HepG2 (cell line): ENCODE measurements at regions not wholly inside any gene's neighbourhood (a gene's known extent, or its start where the extent isn't known, plus 50 kb on each side); places are given as distances from the start of the nearest gene placed in this dataset.

Experiments
- ATAC-seq: fragments of 200-7000 bp; cut with Tn5 transposase; 3 replicates; pipeline ENCODE4 v1.9.1; 2020; ENCODE audit warnings: mild to moderate bottlenecking, moderate library complexity
- BruUV-seq: library from RNA; stranded (reverse); fragments of 400-500 nt; replicated peaks from 2 replicates; lab custom pipeline; 2021; lab: Mats Ljungman, UMichigan
- CTCF ChIA-PET: fragments of 300-600 bp; formaldehyde crosslinking; extraction: SDS; loops from one replicate; lab custom pipeline; 2021; ENCODE audit warnings: low total read pairs, inconsistent platforms, low intra/inter-chr PET ratio; lab: Yijun Ruan, JAX
- POLR2A ChIA-PET: fragments of 350-600 bp; sonication (Branson Sonifier 250); formaldehyde crosslinking; loops from one replicate; lab custom pipeline; 2020; ENCODE audit warnings: antibody characterized with exemption, inconsistent platforms; lab: Yijun Ruan, JAX
- DNase-seq: peaks from one replicate; pipeline ENCODE4 v3.0.0-alpha.2; 2015; ENCODE audit warnings: low spot score
- FAIRE-seq: peaks from 3 replicates; lab custom pipeline; 2011; peaks lifted over from hg19 to GRCh38; lab: Jason Lieb, UNC
- H2AFZ ChIP-seq: one replicate; pipeline ENCODE4 v1.6.1; 2011; ENCODE audit warnings: low read length, inconsistent platforms
- H3K27ac ChIP-seq: fragments of 300-600 bp; 3 replicates; pipeline ENCODE4 v1.8.0; 2011; ENCODE audit warnings: mixed run types, mild to moderate bottlenecking, mixed read lengths, low read length, inconsistent platforms; ENCODE audit not compliant: insufficient read depth; ENCODE audit errors: extremely low read length
- H3K27me3 ChIP-seq, 2 experiments: fragments of 200-600 bp in 1 of 2; 2 replicates in 1 of 2; 3 replicates in 1 of 2; pipeline versions ENCODE4 v1.6.0 to v1.8.0; 2011; ENCODE audit warnings: low read length in 2 of 2, mild to moderate bottlenecking in 2 of 2, moderate library complexity in 2 of 2, inconsistent platforms in 1 of 2; ENCODE audit not compliant: insufficient read depth in 2 of 2, control insufficient read depth in 1 of 2
- H3K36me3 ChIP-seq, 2 experiments: fragments of 200-600 bp in 1 of 2; replicated peaks in 1 of 2; 2 replicates in 1 of 2; 3 replicates in 1 of 2; pipeline versions ENCODE4 v1.5.1 to v1.8.0; 2011; ENCODE audit warnings: low read length in 2 of 2, inconsistent platforms in 1 of 2; ENCODE audit not compliant: insufficient read depth in 2 of 2, control insufficient read depth in 1 of 2
- H3K4me1 ChIP-seq: 2 replicates; pipeline ENCODE4 v1.5.1; 2012; ENCODE audit warnings: low read length, inconsistent platforms; ENCODE audit not compliant: insufficient read depth
- H3K4me2 ChIP-seq: 2 replicates; pipeline ENCODE4 v1.6.0; 2011; ENCODE audit warnings: low read depth, low read length, inconsistent platforms
- H3K4me3 ChIP-seq, 3 experiments: fragments of 200-600 bp in 1 of 3; sonication (generic), shearing (Covaris generic) in 1 of 3; replicated peaks in 1 of 3; 2 replicates each; pipeline ENCODE4 v1.5.1; 2011 to 2016; ENCODE audit warnings: low read length in 3 of 3, inconsistent platforms in 2 of 3, low read depth in 2 of 3, mild to moderate bottlenecking in 2 of 3, control low read depth in 1 of 3, mixed read lengths in 1 of 3; ENCODE audit not compliant: insufficient read depth in 1 of 3
- H3K79me2 ChIP-seq: one replicate; pipeline ENCODE4 v1.6.1; 2011; ENCODE audit warnings: low read length, inconsistent platforms; ENCODE audit not compliant: insufficient read depth
- H3K9ac ChIP-seq: 2 replicates; pipeline ENCODE4 v1.6.0; 2011; ENCODE audit warnings: mild to moderate bottlenecking, low read depth, low read length, inconsistent platforms; ENCODE audit not compliant: insufficient read depth
- H3K9me3 ChIP-seq: 2 replicates; pipeline ENCODE4 v1.5.1; 2012; ENCODE audit warnings: mild to moderate bottlenecking, low read length
- H4K20me1 ChIP-seq: 2 replicates; pipeline ENCODE4 v1.6.0; 2011; ENCODE audit warnings: inconsistent platforms, mild to moderate bottlenecking, low read length, moderate library complexity; ENCODE audit not compliant: insufficient read depth
- CHD2 ChIP-seq: IDR thresholded peaks from 2 replicates; pipeline ENCODE4 v1.6.1; 2011; ENCODE audit warnings: low read depth, low read length, improper control_type of control experiment
- KAT8 ChIP-seq: IDR thresholded peaks from 2 replicates; pipeline ENCODE4 v1.6.1; 2016; ENCODE audit warnings: missing genetic modification reagents, missing compliant biosample characterization
- PPARG ChIP-seq: conservative IDR thresholded peaks from 2 replicates; pipeline ENCODE4 v1.6.1; 2016; ENCODE audit warnings: missing biosample characterization, missing genetic modification reagents
- REL ChIP-seq: sonication (generic); formaldehyde crosslinking; conservative IDR thresholded peaks from 2 replicates; pipeline ENCODE4 v1.8.0; 2022; ENCODE audit warnings: mild to moderate bottlenecking, missing genetic modification reagents, moderate library complexity
- ZKSCAN5 ChIP-seq: sonication (generic); formaldehyde crosslinking; IDR thresholded peaks from 2 replicates; pipeline ENCODE4 v1.5.1; 2020; ENCODE audit warnings: mild to moderate bottlenecking, missing genetic modification reagents
- ZMYM2 ChIP-seq: sonication (generic); formaldehyde crosslinking; IDR thresholded peaks from 2 replicates; pipeline ENCODE4 v1.8.0; 2022; ENCODE audit warnings: mild to moderate bottlenecking, missing genetic modification reagents
- ZNF20 ChIP-seq: sonication (generic); formaldehyde crosslinking; IDR thresholded peaks from 2 replicates; pipeline ENCODE4 v1.4.0; 2020; ENCODE audit warnings: mild to moderate bottlenecking, moderate library complexity, missing genetic modification reagents
- ZNF598 ChIP-seq: sonication (generic); formaldehyde crosslinking; IDR thresholded peaks from 2 replicates; pipeline ENCODE4 v1.5.1; 2020; ENCODE audit warnings: mild to moderate bottlenecking, missing genetic modification reagents, borderline replicate concordance
- ZNF615 ChIP-seq: sonication (generic); formaldehyde crosslinking; IDR thresholded peaks from 2 replicates; pipeline ENCODE4 v1.5.0; 2020; ENCODE audit warnings: mild to moderate bottlenecking, missing genetic modification reagents, borderline replicate concordance
- WGBS: methylation state at CpG from one replicate; pipeline ENCODE4 v1.1.6; 2017; ENCODE audit warnings: low lambda C conversion rate; 5-methylcytosine and 5-hydroxymethylcytosine counted together
- in situ Hi-C: cut with HindIII; loops from 2 replicates; pipeline ENCODE4 v1.10.0; 2017; ENCODE audit warnings: low pct_unique_long_range_greater_than_20kb; ENCODE audit not compliant: extremely low pct_ligation_motif_present
- intact Hi-C: fragments of 100-400 bp; cut with micrococcal nuclease; formaldehyde crosslinking; loops from one replicate; pipeline ENCODE4 v1.10.0; 2022; ENCODE audit not compliant: unreplicated experiment
- TF ChIP-seq, protein P1 (sequence below): sonication (generic); formaldehyde crosslinking; IDR thresholded peaks from 2 replicates; pipeline ENCODE4 v1.4.0; 2020; ENCODE audit warnings: mild to moderate bottlenecking, missing genetic modification reagents
- TF ChIP-seq, protein P2 (sequence below): sonication (generic); formaldehyde crosslinking; IDR thresholded peaks from 2 replicates; pipeline ENCODE4 v1.8.0; 2022; ENCODE audit warnings: mild to moderate bottlenecking, missing genetic modification reagents, borderline replicate concordance
- TF ChIP-seq, protein P3 (sequence below): sonication (generic); formaldehyde crosslinking; IDR thresholded peaks from 2 replicates; pipeline ENCODE4 v1.5.1; 2020; ENCODE audit warnings: missing genetic modification reagents, mild to moderate bottlenecking, borderline replicate concordance
- TF ChIP-seq, protein P4 (sequence below): sonication (generic); formaldehyde crosslinking; IDR thresholded peaks from 2 replicates; pipeline ENCODE4 v1.8.0; 2022; ENCODE audit warnings: missing genetic modification reagents, mild to moderate bottlenecking, inconsistent platforms, borderline replicate concordance
- TF ChIP-seq, protein P5 (sequence below): sonication (generic); formaldehyde crosslinking; IDR thresholded peaks from 2 replicates; pipeline ENCODE4 v1.4.0; 2020; ENCODE audit warnings: low read depth, mild to moderate bottlenecking, missing genetic modification reagents

DNA sequence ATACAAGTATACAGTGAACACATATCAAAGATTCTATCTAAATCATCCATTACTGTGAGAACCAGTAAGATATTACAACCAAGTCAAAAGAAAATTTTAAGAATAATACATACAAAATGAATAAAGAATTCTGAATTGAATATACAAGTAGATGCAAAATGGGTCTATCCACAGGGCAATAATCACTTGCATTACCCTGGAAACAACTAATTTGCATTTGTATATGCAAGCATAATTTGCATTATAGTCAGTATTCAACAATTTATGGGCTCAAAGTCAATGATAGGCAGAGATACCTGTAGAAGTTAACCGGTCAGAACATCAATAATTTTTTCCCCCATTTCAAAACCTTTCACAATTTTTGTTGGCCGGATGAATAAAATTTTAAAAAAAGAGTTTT is 512.2 kb upstream of the ALCAM start (continued):
- TF ChIP-seq CHD2 (no peak), ZKSCAN5 (CRISPR knock-in tag) (no peak), KAT8 (CRISPR knock-in tag) (no peak), PPARG (CRISPR knock-in tag) (no peak)

DNA sequence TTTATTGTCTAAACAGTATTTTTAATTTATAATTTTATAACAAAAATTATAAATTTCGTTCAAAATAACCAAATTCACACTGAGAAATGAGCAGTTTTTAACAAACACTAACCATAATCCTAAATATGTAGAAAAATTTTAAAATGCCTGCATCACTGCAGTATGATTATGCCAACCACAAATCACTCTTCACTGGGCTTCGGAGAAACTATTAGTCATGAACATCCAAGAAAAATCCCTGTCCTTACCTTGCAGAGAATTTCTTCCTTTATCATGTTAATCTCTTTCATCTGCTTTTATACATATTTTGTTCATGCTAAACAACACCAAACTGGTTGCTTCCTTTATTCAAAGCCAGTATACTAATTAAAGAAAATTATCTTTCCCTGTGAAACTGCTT is 511.0 kb upstream of the ALCAM start:
- DNase-seq (no peak), FAIRE-seq (no peak), ATAC-seq (no peak)
- H3K4me1 ChIP-seq = no peaks in the 10 kb centered on the region
- no TSS peak for BruUV-seq
- ChIA-PET POLR2A (no interaction called here), CTCF (no interaction called here)
- no peaks in the 10 kb centered on the region for H3K79me2 ChIP-seq
- intact Hi-C loops = no loop called here
- no peaks in the 10 kb centered on the region for H3K9me3 ChIP-seq
- no peaks in the 10 kb centered on the region for H3K27me3 ChIP-seq
- no peak overlapping the region for H3K4me3 ChIP-seq
- no peak overlapping the region for H3K27ac ChIP-seq
- no peaks in the 10 kb centered on the region for H3K36me3 ChIP-seq
- in situ Hi-C loops = no loop called here
- no peak overlapping the region for H2AFZ ChIP-seq
- no peak overlapping the region for H3K9ac ChIP-seq
- H3K4me2 ChIP-seq = no peak overlapping the region
- 0% methylated on average over 2 of the region's 2 CpGs for WGBS
- no peaks in the 10 kb centered on the region for H4K20me1 ChIP-seq
- TF ChIP-seq, protein P1, sequence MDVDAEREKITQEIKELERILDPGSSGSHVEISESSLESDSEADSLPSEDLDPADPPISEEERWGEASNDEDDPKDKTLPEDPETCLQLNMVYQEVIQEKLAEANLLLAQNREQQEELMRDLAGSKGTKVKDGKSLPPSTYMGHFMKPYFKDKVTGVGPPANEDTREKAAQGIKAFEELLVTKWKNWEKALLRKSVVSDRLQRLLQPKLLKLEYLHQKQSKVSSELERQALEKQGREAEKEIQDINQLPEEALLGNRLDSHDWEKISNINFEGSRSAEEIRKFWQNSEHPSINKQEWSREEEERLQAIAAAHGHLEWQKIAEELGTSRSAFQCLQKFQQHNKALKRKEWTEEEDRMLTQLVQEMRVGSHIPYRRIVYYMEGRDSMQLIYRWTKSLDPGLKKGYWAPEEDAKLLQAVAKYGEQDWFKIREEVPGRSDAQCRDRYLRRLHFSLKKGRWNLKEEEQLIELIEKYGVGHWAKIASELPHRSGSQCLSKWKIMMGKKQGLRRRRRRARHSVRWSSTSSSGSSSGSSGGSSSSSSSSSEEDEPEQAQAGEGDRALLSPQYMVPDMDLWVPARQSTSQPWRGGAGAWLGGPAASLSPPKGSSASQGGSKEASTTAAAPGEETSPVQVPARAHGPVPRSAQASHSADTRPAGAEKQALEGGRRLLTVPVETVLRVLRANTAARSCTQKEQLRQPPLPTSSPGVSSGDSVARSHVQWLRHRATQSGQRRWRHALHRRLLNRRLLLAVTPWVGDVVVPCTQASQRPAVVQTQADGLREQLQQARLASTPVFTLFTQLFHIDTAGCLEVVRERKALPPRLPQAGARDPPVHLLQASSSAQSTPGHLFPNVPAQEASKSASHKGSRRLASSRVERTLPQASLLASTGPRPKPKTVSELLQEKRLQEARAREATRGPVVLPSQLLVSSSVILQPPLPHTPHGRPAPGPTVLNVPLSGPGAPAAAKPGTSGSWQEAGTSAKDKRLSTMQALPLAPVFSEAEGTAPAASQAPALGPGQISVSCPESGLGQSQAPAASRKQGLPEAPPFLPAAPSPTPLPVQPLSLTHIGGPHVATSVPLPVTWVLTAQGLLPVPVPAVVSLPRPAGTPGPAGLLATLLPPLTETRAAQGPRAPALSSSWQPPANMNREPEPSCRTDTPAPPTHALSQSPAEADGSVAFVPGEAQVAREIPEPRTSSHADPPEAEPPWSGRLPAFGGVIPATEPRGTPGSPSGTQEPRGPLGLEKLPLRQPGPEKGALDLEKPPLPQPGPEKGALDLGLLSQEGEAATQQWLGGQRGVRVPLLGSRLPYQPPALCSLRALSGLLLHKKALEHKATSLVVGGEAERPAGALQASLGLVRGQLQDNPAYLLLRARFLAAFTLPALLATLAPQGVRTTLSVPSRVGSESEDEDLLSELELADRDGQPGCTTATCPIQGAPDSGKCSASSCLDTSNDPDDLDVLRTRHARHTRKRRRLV (CRISPR knock-in tag) = no peak
- TF ChIP-seq, protein P2, sequence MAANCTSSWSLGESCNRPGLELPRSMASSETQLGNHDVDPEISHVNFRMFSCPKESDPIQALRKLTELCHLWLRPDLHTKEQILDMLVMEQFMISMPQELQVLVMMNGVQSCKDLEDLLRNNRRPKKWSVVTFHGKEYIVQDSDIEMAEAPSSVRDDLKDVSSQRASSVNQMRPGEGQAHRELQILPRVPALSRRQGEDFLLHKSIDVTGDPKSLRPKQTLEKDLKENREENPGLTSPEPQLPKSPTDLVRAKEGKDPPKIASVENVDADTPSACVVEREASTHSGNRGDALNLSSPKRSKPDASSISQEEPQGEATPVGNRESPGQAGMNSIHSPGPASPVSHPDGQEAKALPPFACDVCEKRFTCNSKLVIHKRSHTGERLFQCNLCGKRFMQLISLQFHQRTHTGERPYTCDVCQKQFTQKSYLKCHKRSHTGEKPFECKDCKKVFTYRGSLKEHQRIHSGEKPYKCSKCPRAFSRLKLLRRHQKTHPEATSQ (CRISPR knock-in tag) = no peak
- TF ChIP-seq ZNF615 (CRISPR knock-in tag) (no peak), ZNF598 (CRISPR knock-in tag) (no peak), ZNF20 (no peak), ZMYM2 (CRISPR knock-in tag) (no peak), REL (no peak)
- TF ChIP-seq, protein P3, sequence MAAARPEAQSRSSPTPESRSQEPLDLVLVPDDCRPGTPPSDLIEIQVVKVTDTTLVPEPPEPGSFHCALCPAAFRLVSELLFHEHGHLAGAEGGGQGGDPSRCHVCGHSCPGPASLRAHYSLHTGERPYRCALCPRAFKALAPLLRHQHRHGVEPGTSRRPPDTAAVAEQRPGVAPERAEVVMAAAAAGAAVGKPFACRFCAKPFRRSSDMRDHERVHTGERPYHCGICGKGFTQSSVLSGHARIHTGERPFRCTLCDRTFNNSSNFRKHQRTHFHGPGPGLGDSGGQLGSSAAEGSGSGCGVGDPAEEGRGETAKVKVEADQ = no peak
- TF ChIP-seq, protein P4, sequence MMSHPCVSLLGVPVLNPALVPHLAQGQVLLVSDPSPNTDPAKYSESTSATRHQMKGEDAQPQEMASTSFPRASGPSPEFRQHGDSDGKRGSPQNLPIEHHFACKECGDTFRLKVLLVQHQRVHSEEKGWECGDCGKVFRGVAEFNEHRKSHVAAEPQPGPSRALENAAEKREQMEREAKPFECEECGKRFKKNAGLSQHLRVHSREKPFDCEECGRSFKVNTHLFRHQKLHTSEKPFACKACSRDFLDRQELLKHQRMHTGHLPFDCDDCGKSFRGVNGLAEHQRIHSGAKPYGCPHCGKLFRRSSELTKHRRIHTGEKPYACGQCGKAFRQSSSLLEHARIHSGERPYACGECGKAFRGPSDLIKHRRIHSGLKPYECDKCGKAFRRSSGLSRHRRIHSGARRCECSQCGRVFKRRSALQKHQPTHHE (CRISPR knock-in tag) = no peak
- TF ChIP-seq, protein P5, sequence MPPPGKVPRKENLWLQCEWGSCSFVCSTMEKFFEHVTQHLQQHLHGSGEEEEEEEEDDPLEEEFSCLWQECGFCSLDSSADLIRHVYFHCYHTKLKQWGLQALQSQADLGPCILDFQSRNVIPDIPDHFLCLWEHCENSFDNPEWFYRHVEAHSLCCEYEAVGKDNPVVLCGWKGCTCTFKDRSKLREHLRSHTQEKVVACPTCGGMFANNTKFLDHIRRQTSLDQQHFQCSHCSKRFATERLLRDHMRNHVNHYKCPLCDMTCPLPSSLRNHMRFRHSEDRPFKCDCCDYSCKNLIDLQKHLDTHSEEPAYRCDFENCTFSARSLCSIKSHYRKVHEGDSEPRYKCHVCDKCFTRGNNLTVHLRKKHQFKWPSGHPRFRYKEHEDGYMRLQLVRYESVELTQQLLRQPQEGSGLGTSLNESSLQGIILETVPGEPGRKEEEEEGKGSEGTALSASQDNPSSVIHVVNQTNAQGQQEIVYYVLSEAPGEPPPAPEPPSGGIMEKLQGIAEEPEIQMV (CRISPR knock-in tag) = no peak
